ENCODE measurements at regions not wholly inside any gene's neighbourhood (a gene's known extent, or its start where the extent isn't known, plus 50 kb on each side); places are given as distances from the start of the nearest gene placed in this dataset.

- no peak for TF ChIP-seq CTCF (IDR thresholded peaks at IDR 0.05; ENCODE audit: borderline replicate concordance, extremely low read depth, insufficient read depth)
- DNase-seq: no peak
- no peak overlapping the region for H3K9ac ChIP-seq (ENCODE audit: low read length in 3 of 3)
These were observed 195.8 kb upstream of the RBMY1B start for GRCh38 chrY:21315366-21315765.

More at GRCh38 chrY:21315366-21315765, 195.8 kb upstream of the RBMY1B start:
- no peak for FAIRE-seq
- no peak overlapping the region for H3K27ac ChIP-seq (ENCODE audit: low read depth in 2 of 2, low read length in 2 of 2)
- H3K36me3 ChIP-seq (ENCODE audit: control insufficient read depth in 2 of 3, insufficient read depth in 3 of 3, low read length in 3 of 3): no peaks in the 10 kb centered on the region
- intact Hi-C loops (cut with DNase I): no loop called here
- no peaks in the 10 kb centered on the region for H3K9me3 ChIP-seq (ENCODE audit: control insufficient read depth in 2 of 3, insufficient read depth in 1 of 3, low read length in 3 of 3)
- H3K27me3 ChIP-seq (ENCODE audit: control insufficient read depth, insufficient read depth, low read length): no peaks in the 10 kb centered on the region
- no peak overlapping the region for H3K4me3 ChIP-seq (ENCODE audit: low read length in 3 of 3)
- H3K4me1 ChIP-seq (ENCODE audit: control insufficient read depth in 2 of 3, insufficient read depth in 2 of 3, low read depth in 1 of 3, low read length in 3 of 3): no peaks in the 10 kb centered on the region
